ENCODE measurements at regions not wholly inside any gene's neighbourhood (a gene's known extent, or its start where the extent isn't known, plus 50 kb on each side); places are given as distances from the start of the nearest gene placed in this dataset.
A peak's percentile ranks its signal among the peaks of the same experiment; 100 is the strongest.

- TF ChIP-seq LBX2 (CRISPR knock-in tag; IDR thresholded peaks at IDR 0.05; ENCODE audit: borderline replicate concordance), result no peak
- TF ChIP-seq ZNF225 (CRISPR knock-in tag; IDR thresholded peaks at IDR 0.05), result no peak
Measured at GRCh38 chr17:33499040-33499439, 205.9 kb upstream of the ASIC2 start (continued).

DNA sequence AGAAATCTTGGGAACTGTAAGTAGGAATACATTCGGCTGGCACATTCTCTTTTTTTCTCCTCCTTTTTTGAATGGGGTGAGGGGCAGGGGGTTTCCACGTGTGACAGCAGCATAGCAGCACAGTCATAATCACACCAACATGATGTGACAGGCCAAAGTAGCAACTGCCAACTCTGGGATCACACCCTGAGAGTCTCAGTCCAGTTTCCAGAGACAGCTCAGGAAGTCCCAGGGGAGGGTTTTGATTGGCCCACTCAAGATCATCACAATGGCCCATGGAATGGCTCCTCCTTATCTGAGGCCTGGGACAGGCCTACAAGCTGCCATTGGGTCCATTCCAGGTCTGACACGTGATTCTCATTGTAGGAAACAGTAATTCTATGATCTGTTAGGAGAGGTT is 207.1 kb upstream of the ASIC2 start:
- Histone ChIP-seq H3K4me2 (ENCODE audit: low read depth, low read length) (no peak overlapping the region), H3K4me1 (ENCODE audit: insufficient read depth, low read length) (no peaks in the 10 kb centered on the region), H3K4me3 (replicated peaks in 1 of 3; ENCODE audit: insufficient read depth in 1 of 3, low read depth in 2 of 3, low read length in 3 of 3) (no peak overlapping the region), H3K9me3 (ENCODE audit: low read length) (no peaks in the 10 kb centered on the region), H3K27me3 (ENCODE audit: control insufficient read depth in 1 of 2, insufficient read depth in 2 of 2, low read length in 2 of 2) (no peaks in the 10 kb centered on the region), H2AFZ (ENCODE audit: low read length) (no peak overlapping the region), H3K79me2 (ENCODE audit: insufficient read depth, low read length) (no peaks in the 10 kb centered on the region), H3K36me3 (replicated peaks in 1 of 2; ENCODE audit: control insufficient read depth in 1 of 2, insufficient read depth in 2 of 2, low read length in 2 of 2) (no peaks in the 10 kb centered on the region), H3K27ac (ENCODE audit: extremely low read length, insufficient read depth, low read length) (no peak overlapping the region), H4K20me1 (ENCODE audit: insufficient read depth, low read length) (no peaks in the 10 kb centered on the region), H3K9ac (ENCODE audit: insufficient read depth, low read depth, low read length) (no peak overlapping the region)
- TF ChIP-seq ARNT (IDR thresholded peaks at IDR 0.05) (no peak), NRL (CRISPR knock-in tag; IDR thresholded peaks at IDR 0.05; ENCODE audit: borderline replicate concordance) (no peak), IKZF1 (IDR thresholded peaks at IDR 0.05) (no peak)
- CTCF ChIA-PET (ENCODE audit: low intra/inter-chr PET ratio, low total read pairs), result no interaction called here
- POLR2A ChIA-PET, result no interaction called here
- no TSS peak for BruUV-seq (replicated peaks)
- intact Hi-C loops (cut with micrococcal nuclease; ENCODE audit: unreplicated experiment), result no loop called here
- in situ Hi-C loops (cut with HindIII; ENCODE audit: extremely low pct_ligation_motif_present, low pct_unique_long_range_greater_than_20kb), result loop anchor here (25.0 kb wide), 1 partner anchor 463 kb away; no protein-coding TSS in a partner anchor
- 0% methylated on average over 3 of the region's 3 CpGs for WGBS (ENCODE audit: low lambda C conversion rate)
- ATAC-seq, result no peak
- DNase-seq (ENCODE audit: low spot score), result no peak
- no peak for FAIRE-seq

GRCh38 chr17:33501185-33501584 is 208.1 kb upstream of the ASIC2 start:
- Histone ChIP-seq H3K79me2 (ENCODE audit: insufficient read depth, low read length) (no peaks in the 10 kb centered on the region), H3K4me1 (ENCODE audit: insufficient read depth, low read length) (no peaks in the 10 kb centered on the region), H3K4me2 (ENCODE audit: low read depth, low read length) (no peak overlapping the region), H3K36me3 (replicated peaks in 1 of 2; ENCODE audit: control insufficient read depth in 1 of 2, insufficient read depth in 2 of 2, low read length in 2 of 2) (no peaks in the 10 kb centered on the region), H3K9me3 (ENCODE audit: low read length) (no peaks in the 10 kb centered on the region), H3K27me3 (ENCODE audit: control insufficient read depth in 1 of 2, insufficient read depth in 2 of 2, low read length in 2 of 2) (no peaks in the 10 kb centered on the region), H3K9ac (ENCODE audit: insufficient read depth, low read depth, low read length) (no peak overlapping the region), H3K4me3 (replicated peaks in 1 of 3; ENCODE audit: insufficient read depth in 1 of 3, low read depth in 2 of 3, low read length in 3 of 3) (no peak overlapping the region), H2AFZ (ENCODE audit: low read length) (no peak overlapping the region), H4K20me1 (ENCODE audit: insufficient read depth, low read length) (no peaks in the 10 kb centered on the region), H3K27ac (ENCODE audit: extremely low read length, insufficient read depth, low read length) (no peak overlapping the region)
- CTCF ChIA-PET (ENCODE audit: low intra/inter-chr PET ratio, low total read pairs), result no interaction called here
- WGBS (ENCODE audit: low lambda C conversion rate), result 5% methylated on average over 6 of the region's 6 CpGs
- in situ Hi-C loops (cut with HindIII; ENCODE audit: extremely low pct_ligation_motif_present, low pct_unique_long_range_greater_than_20kb), result loop anchor here (25.0 kb wide), 1 partner anchor 464 kb away; no protein-coding TSS in a partner anchor
- DNase-seq (ENCODE audit: low spot score) (no peak), FAIRE-seq (no peak), ATAC-seq (no peak)
- TF ChIP-seq ZNF768 (CRISPR knock-in tag; IDR thresholded peaks at IDR 0.05) (peak; percentile 49; the same call in 1 of the 2 replicates), RFXAP (CRISPR knock-in tag; IDR thresholded peaks at IDR 0.05; ENCODE audit: borderline replicate concordance) (no peak), JUN (CRISPR knock-in tag; IDR thresholded peaks at IDR 0.05) (no peak), ZNF557 (CRISPR knock-in tag; IDR thresholded peaks at IDR 0.05) (no peak), NFYB (CRISPR knock-in tag; IDR thresholded peaks at IDR 0.05) (no peak), RERE (CRISPR knock-in tag; IDR thresholded peaks at IDR 0.05; ENCODE audit: low read depth) (no peak), KDM1A (CRISPR knock-in tag; IDR thresholded peaks at IDR 0.05) (no peak), ZNF282 (IDR thresholded peaks at IDR 0.05; ENCODE audit: partially characterized antibody) (no peak)
- BruUV-seq (replicated peaks), result no TSS peak
- POLR2A ChIA-PET, result no interaction called here
- intact Hi-C loops (cut with micrococcal nuclease; ENCODE audit: unreplicated experiment), result no loop called here

Data from HepG2 (cell line).